ENCODE measurements at regions not wholly inside any gene's neighbourhood (a gene's known extent, or its start where the extent isn't known, plus 50 kb on each side); places are given as distances from the start of the nearest gene placed in this dataset.

- TF ChIP-seq POLR2A (IDR thresholded peaks at IDR 0.05) (no peak), CTCF (IDR thresholded peaks at IDR 0.05) (no peak)
These were observed 101.5 kb upstream of the TENT5A start for GRCh38 chr6:81853975-81854374.
